GM19397 (cell line): ENCODE measurements at regions not wholly inside any gene's neighbourhood (a gene's known extent, or its start where the extent isn't known, plus 50 kb on each side); places are given as distances from the start of the nearest gene placed in this dataset.

ENCODE experiments used
- ATAC-seq: cut with Tn5 transposase; IDR thresholded peaks from one replicate; pipeline ENCODE4 v1.9.1; 2021; ENCODE audit warnings: mild to moderate bottlenecking, moderate library complexity; ENCODE audit not compliant: unreplicated experiment

- ATAC-seq: no peak
Measured at GRCh38 chr7:96495751-96496216, 173.9 kb upstream of the SLC25A13 start.

- no peak for ATAC-seq
Measured at GRCh38 chr7:96486681-96487080, 164.8 kb upstream of the SLC25A13 start.

DNA sequence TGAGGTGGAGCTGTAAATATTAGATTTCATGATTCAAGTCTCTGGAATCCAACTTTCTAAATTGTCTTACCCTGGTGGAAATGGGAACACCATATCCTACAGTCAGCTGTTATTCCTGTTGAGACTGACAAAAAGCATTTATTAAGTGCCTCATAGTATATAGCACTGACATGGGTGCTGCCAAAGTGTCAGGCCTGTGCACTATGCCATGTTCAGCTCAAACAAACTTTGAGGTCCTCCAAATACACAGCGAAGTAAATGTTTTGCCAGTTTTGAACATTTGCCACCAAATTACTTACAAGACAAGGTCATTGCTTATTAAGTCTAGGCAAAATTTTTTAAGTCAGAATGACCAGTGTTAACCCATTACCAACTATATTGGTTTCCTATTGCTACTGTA, 162.9 kb upstream of the SLC25A13 start:
- no peak for ATAC-seq

- no peak for ATAC-seq
Measured at GRCh38 chr7:96484091-96484490, 162.2 kb upstream of the SLC25A13 start.

DNA sequence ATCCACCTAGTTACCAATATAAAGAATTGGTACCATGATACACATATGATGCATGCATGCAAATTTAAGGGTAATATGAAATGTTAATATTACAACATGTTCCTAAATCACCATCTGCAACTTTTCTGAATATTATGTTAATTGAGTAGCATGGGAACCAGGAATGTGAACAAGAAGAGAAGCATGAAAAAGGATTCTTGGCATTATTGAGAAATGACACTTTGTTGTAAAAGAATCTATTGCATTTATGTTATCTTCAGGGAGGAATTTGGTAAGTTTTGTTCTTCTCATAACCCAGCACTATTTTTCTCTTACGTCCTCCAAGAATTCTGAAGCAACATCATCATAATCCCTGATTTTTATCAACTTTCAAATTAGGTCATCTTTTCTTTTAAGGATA, 159.9 kb upstream of the SLC25A13 start:
- no peak for ATAC-seq

DNA sequence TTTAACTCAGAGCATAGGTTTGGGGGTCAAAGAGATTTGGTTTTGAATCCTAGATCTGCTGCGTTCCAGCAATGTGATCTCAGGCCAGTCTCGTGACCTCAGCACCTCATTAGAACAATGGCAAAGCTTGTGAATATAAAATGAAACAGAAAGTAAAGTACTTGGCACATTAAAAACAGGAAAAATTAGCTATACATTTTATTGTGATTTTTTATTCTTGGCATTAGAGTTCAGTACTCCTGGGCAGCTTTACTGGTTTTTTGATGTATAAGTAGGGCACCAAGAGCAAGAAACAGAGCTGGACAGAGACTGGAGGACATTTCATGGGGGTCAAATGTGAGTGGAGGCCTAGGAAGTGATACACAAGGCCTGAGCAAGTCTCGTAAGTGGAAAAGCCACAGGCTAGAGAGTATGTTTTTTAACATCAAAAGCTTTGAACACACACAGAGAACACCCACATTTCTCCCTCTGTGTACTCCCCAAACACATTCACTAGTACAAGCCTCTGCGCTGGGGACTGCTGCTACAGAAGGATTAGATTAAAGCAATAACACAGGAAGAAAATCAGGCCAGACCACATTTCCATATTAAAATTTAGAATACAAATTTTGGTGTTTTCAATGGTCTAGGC, 157.2 kb upstream of the SLC25A13 start:
- no peak for ATAC-seq

DNA sequence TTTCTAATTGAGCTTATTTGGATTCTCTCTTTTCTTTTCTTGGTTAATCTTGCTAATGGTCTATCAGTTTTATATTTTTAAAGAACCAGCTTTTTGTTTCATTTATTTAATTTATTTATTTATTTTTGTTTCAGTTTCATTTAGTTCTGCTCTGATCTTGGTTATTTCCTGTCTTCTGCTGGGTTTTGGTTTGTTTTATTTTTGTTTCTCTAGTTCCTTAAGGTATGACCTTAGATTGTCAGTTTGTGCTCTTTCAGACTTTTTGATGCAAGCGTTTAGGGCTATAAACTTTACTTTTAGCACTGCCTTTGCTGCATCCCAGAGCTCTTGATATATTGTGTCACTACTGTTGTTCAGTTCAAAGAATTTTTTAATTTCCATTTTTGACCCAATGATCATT, 149.7 kb upstream of the SLC25A13 start:
- ATAC-seq: no peak

DNA sequence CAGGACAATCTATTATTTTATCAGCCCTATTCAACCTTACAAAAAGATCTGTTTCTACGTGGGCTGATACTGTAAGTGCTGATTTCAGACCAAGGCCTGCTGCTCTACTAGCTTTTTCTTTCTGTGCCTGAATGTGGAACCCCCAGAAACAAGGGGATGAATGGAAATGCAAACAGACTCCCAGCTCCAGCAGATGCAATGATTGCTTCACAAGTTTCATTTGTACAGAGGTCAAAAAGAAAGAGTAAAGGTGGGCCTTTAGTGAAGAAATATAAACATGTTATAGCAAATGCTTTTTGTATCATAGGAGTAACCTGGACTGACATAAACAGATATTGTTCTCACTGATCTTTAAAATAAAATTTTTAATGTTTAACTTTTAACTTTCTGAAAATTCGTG, 130.2 kb upstream of the SLC25A13 start:
- ATAC-seq: no peak

DNA sequence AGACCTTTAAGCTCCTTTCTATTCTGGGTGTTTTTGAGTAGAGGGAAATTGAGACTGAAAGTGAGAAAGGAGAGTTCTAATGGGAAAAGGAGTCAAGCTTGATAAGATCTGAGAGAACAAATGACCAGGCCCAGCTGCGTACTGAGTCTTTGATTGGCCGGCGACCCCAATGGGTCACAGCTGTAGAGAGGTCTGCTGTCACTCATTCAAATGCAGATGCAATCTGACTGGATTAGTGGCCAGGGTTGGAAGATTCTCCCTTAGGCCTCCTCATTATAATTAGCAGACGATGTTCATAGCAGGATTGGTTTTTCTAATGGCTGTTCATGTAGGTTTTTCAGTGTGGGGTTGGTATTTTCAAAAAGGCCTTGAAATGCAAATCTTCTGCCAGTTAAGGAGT, 127.2 kb upstream of the SLC25A13 start:
- no peak for ATAC-seq

- no peak for ATAC-seq
Measured at GRCh38 chr7:96447109-96447645, 125.3 kb upstream of the SLC25A13 start.

DNA sequence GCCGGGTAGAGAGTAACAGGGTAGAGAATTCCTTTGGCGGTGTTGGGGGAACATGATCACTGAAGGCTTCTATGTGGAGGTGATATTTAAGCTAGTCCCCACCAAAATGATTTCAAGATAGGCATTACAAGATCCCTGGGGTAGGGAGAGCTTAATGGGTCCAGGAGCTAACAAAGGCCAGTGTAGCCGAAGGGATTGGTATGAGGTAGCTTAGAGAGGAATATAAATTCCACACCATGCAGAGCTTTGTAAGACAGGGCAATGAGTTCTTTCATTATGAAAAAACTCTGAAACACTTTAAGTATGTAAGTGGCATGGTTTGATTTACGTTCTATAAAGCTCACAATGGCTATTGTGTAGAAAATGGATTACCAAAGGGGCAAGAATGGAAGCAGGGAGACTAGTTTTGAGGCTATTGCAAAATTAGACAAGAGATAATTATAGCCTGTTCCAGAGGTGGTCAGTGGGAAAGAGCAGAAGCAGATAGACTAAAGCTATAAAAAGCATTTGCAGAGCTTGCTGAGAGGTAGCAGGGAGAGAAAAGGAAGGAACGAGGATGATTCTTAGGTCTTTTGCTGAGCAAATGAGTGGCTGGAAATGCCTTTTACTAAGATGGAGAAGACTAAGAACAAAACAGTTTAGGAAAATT, 119.7 kb upstream of the SLC25A13 start:
- no peak for ATAC-seq

DNA sequence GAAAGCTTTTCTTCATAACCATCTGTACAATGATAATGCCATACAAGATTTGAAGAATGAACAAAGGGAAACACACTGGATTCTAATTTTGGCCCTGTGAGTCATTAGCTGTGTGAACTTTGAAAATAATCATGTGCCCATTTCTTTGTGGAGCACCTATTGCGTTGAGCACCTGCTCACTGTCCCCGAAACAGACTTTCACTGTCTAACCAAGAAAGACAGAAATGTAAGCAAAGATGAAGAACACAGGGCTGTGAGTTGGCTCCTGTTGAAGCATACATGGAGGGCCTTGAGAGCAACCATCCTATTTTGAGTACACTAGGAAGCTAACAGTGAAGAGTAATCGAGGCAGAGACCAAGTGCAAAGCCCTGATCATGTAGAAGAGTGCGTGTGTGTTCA, 118.4 kb upstream of the SLC25A13 start:
- ATAC-seq: no peak

- ATAC-seq: no peak
Measured at GRCh38 chr7:96436880-96437279, 115.0 kb upstream of the SLC25A13 start.

- no peak for ATAC-seq
Measured at GRCh38 chr7:96430356-96430755, 108.5 kb upstream of the SLC25A13 start.

DNA sequence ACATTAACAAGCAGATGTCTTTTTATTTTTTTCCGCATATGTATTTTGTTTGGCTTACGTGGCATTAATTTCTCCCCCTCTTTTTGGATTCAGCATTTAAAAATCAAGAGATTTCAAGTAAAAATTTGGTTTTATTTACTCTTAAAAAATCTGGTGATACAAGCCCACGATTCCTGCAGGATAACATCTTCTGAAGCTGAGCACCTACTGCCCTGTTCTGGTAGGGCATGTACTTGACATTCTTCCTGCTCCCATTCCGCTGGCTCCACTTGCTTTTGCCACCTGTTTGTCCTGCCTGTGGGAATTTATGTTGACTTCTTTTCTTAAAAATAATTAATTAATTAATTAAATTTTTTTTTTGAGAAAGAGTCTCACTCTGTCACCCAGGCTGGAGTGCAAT, 105.2 kb upstream of the SLC25A13 start:
- ATAC-seq: no peak

- ATAC-seq: no peak
Measured at GRCh38 chr7:96426685-96427084, 104.8 kb upstream of the SLC25A13 start.

DNA sequence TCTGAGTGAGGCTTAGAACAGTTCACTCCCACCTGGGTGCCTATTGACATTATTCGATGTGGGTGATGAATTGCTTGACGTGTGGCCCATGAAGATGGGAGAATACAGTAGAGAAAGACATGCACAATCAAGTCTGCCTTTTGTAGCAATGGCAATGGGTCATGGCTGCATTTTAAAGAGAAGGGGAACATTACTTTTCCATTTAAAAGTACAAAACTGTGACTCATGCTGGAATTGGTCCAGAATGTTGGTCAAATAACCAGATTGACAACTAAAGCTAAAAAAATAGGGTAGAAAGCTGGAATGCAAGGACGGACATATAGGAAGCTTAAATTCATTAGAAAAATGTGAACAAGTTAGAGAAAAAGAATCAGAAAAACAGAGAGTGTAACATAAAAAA, 104.1 kb upstream of the SLC25A13 start:
- no peak for ATAC-seq

DNA sequence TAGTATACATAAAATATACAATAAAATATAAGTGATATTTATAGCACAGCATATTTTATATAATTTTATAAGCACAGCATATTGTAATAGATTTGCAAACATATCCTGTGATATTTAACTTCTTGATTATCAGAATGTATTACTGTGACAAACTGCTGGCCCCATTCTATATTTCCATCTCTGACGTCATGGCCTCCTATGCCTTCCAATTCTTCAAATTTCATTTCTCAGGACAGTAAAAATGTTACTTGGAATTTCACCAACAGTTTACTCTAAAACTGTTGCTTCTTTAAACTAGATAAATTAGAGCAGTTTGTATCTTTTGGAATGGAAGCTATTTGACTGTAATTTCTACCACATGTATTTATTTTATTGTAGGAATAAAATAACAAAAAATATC, 102.5 kb upstream of the SLC25A13 start:
- no peak for ATAC-seq

- ATAC-seq: no peak
Measured at GRCh38 chr7:96422388-96422787, 100.5 kb upstream of the SLC25A13 start.

GRCh38 chr7:96418581-96418980, 96.7 kb upstream of the SLC25A13 start:
- ATAC-seq: no peak

- ATAC-seq: no peak
Measured at GRCh38 chr7:96417784-96418183, 95.9 kb upstream of the SLC25A13 start.

GRCh38 chr7:96416599-96416998, 94.7 kb upstream of the SLC25A13 start:
- no peak for ATAC-seq

- ATAC-seq: no peak
Measured at GRCh38 chr7:96416116-96416515, 94.2 kb upstream of the SLC25A13 start.
